A549 (cell line): ENCODE measurements at regions not wholly inside any gene's neighbourhood (a gene's known extent, or its start where the extent isn't known, plus 50 kb on each side); places are given as distances from the start of the nearest gene placed in this dataset.

Experiments
- ATOH8 ChIP-seq: fragments of 250-450 bp; sonication (Bioruptor Pico); IDR thresholded peaks from 2 replicates; pipeline ENCODE4 v1.5.0; 2020; ENCODE audit warnings: low read depth, mild to moderate bottlenecking, moderate library complexity
- CBX8 ChIP-seq: fragments of 200-600 bp; sonication (generic); IDR thresholded peaks from 2 replicates; pipeline ENCODE4 v1.6.1; 2016
- CEBPB ChIP-seq, 2 experiments: fragments of >200 bp in 1 of 2; sonication (Bioruptor Twin) in 1 of 2; formaldehyde crosslinking in 1 of 2; IDR thresholded peaks; 2 replicates each; pipeline ENCODE4 v1.6.1; 2012 to 2016
- CTCF ChIP-seq: fragments of >200 bp; sonication (Bioruptor Twin); formaldehyde crosslinking; IDR thresholded peaks from 3 replicates; pipeline ENCODE4 v1.5.1; 2016
- E2F6 ChIP-seq: IDR thresholded peaks from 2 replicates; pipeline ENCODE4 v1.6.1; 2012; ENCODE audit warnings: low read depth, borderline replicate concordance
- EP300 ChIP-seq, 2 experiments: fragments of >200 bp; sonication (Bioruptor Twin); formaldehyde crosslinking; IDR thresholded peaks; 2 replicates in 1 of 2; 3 replicates in 1 of 2; pipeline ENCODE4 v1.6.1; 2016 to 2017
- HDAC2 ChIP-seq: fragments of 200-600 bp; sonication (generic); IDR thresholded peaks from 2 replicates; pipeline ENCODE4 v1.6.1; 2016
- MYC ChIP-seq: IDR thresholded peaks from 2 replicates; pipeline ENCODE4 v1.6.1; 2012; ENCODE audit warnings: mild to moderate bottlenecking, inconsistent platforms, low read length, improper control_type of control experiment, borderline replicate concordance
- POLR2A ChIP-seq: IDR thresholded peaks from 2 replicates; pipeline ENCODE4 v1.6.1; 2012; ENCODE audit warnings: mild to moderate bottlenecking, low read length
- RAD21 ChIP-seq, 2 experiments: fragments of >200 bp in 1 of 2; sonication (Bioruptor Twin) in 1 of 2; formaldehyde crosslinking in 1 of 2; IDR thresholded peaks in 1 of 2; conservative IDR thresholded peaks in 1 of 2; 2 replicates in 1 of 2; 3 replicates in 1 of 2; pipeline ENCODE4 v1.6.1; 2012 to 2018; ENCODE audit warnings: inconsistent platforms in 1 of 2
- REST ChIP-seq: fragments of 200-600 bp; sonication (generic); IDR thresholded peaks from 2 replicates; pipeline ENCODE4 v1.6.1; 2016; ENCODE audit warnings: antibody characterized with exemption, mild to moderate bottlenecking, moderate library complexity
- RFX5 ChIP-seq: fragments of 450-650 bp; IDR thresholded peaks from 2 replicates; pipeline ENCODE4 v1.7.1; 2014; ENCODE audit warnings: antibody characterized with exemption, mild to moderate bottlenecking, moderate library complexity
- SMC3 ChIP-seq: fragments of >200 bp; sonication (Bioruptor Twin); formaldehyde crosslinking; IDR thresholded peaks from 3 replicates; pipeline ENCODE4 v1.6.1; 2018; ENCODE audit warnings: inconsistent platforms

GRCh38 chr17:68686108-68686988 is 85.2 kb upstream of the FAM20A start:
- TF ChIP-seq CTCF = no peak
- TF ChIP-seq POLR2A = no peak
- no peak for TF ChIP-seq ATOH8 (CRISPR knock-in tag)
- no peak for TF ChIP-seq E2F6
- no peak for TF ChIP-seq EP300 (IDR thresholded peaks at IDR 0.05)
- no peak for TF ChIP-seq REST
- no peak for TF ChIP-seq SMC3
- no peak for TF ChIP-seq MYC
- TF ChIP-seq CEBPB (IDR thresholded peaks at IDR 0.05) = no peak
- TF ChIP-seq CBX8 = no peak
- TF ChIP-seq RAD21 (conservative IDR thresholded peaks at IDR 0.05 in 1 of 2, IDR thresholded peaks at IDR 0.05 in 1 of 2) = no peak
- no peak for TF ChIP-seq HDAC2
- no peak for TF ChIP-seq RFX5
